Muscle of leg (tissue), 3 donors: ENCODE measurements at regions not wholly inside any gene's neighbourhood (a gene's known extent, or its start where the extent isn't known, plus 50 kb on each side); places are given as distances from the start of the nearest gene placed in this dataset.

ENCODE experiments used
- DNase-seq: peaks from one replicate; pipeline ENCODE4 v3.0.0; 2013
- H3K27ac ChIP-seq: one replicate; pipeline ENCODE4 v1.5.1; 2013; ENCODE audit warnings: mild to moderate bottlenecking, low read length, control low read depth
- H3K27me3 ChIP-seq: one replicate; pipeline ENCODE4 v1.6.1; 2013; ENCODE audit warnings: low read length; ENCODE audit not compliant: control insufficient read depth, insufficient read depth
- H3K36me3 ChIP-seq: one replicate; pipeline ENCODE4 v1.6.1; 2013; ENCODE audit warnings: low read length; ENCODE audit not compliant: control insufficient read depth, insufficient read depth
- H3K4me1 ChIP-seq: one replicate; pipeline ENCODE4 v1.6.1; 2013; ENCODE audit warnings: low read length; ENCODE audit not compliant: control insufficient read depth, insufficient read depth
- H3K4me3 ChIP-seq: one replicate; pipeline ENCODE4 v1.5.1; 2013; ENCODE audit warnings: low read length, control low read depth
- H3K9me3 ChIP-seq: replicated peaks from 2 replicates; pipeline ENCODE4 v1.6.1; 2013; ENCODE audit warnings: low read depth, low read length; ENCODE audit not compliant: control insufficient read depth
- WGBS: methylation state at CpG from one replicate; pipeline ENCODE4 v1.1.5; 2013; ENCODE audit warnings: missing lambda C conversion rate; ENCODE audit not compliant: insufficient coverage; 5-methylcytosine and 5-hydroxymethylcytosine counted together

DNA sequence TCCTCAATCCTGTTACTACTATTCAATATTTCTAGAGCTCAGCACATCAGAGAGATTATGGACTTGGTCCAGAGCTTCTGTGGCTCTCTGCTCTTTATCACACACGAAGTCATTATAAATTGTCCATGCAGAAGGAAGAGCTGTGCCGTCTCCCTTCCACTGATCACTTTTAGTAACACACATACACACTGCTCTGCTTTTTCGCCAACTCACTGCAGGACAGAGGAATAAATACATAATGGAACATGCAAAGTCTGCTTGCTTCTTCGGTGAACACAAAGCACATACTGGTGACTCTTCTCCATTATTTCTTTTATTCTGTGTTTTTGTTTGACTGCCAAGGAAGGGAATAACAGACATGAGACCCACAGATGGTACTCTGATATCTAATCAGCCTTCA lies 1000.0 kb upstream of the TENM4 start:
- Histone ChIP-seq H3K4me3 (no peak overlapping the region), H3K9me3 (no peaks in the 10 kb centered on the region), H3K36me3 (no peaks in the 10 kb centered on the region), H3K27me3 (no peaks in the 10 kb centered on the region), H3K27ac (no peak overlapping the region), H3K4me1 (no peaks in the 10 kb centered on the region)
- 100% methylated on average over 2 of the region's 4 CpGs for WGBS
- DNase-seq: no peak

DNA sequence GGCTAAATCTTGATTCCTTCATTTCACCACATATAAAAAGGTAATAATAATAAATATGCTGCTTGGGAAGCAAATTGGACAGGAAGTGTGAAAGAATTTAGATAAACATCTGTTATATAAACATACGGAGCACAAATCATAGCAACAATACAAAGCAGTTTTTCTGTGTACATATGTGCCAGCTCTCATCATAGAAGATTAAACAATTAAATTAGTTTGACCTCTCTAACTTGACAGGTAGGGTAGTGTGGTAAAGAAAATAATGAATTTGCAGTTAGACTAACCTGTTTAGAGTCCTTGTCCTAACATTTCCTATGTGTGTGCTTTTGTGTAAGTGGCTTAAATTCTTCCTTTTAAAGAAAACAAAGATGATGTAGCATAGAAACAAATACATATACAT lies 995.7 kb upstream of the TENM4 start:
- Histone ChIP-seq H3K4me1 (no peaks in the 10 kb centered on the region), H3K36me3 (no peaks in the 10 kb centered on the region), H3K4me3 (no peak overlapping the region), H3K9me3 (no peaks in the 10 kb centered on the region), H3K27ac (no peak overlapping the region), H3K27me3 (no peaks in the 10 kb centered on the region)
- WGBS: no CpG with 5 or more reads among the region's 1 CpG
- no peak for DNase-seq

DNA sequence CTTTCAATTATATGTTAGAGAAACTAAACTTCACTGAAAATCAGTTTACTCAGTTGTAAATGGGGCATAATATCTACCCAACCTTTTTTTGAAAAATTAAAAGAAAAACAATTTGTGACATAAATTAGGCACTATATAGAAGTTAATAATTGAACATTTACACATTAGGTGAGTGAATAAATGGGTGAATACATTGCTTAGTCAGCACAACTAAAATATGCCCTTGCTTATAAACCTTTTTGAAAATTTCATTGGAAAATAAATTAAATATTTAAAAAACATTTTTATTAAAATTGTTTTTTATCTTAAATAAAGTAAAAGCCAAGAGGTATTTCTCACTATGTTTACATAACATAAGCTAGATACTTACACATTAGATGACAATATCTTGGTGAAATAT lies 994.5 kb upstream of the TENM4 start:
- Histone ChIP-seq H3K36me3 (no peaks in the 10 kb centered on the region), H3K4me3 (no peak overlapping the region), H3K4me1 (no peaks in the 10 kb centered on the region), H3K9me3 (no peaks in the 10 kb centered on the region), H3K27me3 (no peaks in the 10 kb centered on the region), H3K27ac (no peak overlapping the region)
- no peak for DNase-seq

DNA sequence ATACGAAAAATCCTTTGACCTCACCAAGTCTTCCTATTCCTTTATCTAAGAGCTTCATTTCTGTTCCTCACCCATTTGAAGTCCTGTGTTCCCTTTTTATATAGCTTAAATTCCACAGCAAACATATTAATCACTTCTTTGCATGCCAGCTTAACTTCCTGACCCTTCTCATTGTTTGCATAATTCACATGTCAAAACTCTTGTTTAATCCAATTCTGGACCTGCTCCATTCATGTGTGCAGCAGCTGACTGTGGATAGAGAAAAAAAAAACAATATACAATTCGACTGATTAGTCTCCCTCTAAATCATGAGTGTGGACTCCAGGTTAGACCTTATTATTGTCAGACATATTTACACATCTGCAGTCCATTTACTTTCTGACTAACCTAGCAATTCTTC lies 991.2 kb upstream of the TENM4 start:
- Histone ChIP-seq H3K4me1 (no peaks in the 10 kb centered on the region), H3K36me3 (no peaks in the 10 kb centered on the region), H3K4me3 (no peak overlapping the region), H3K27ac (no peak overlapping the region), H3K27me3 (no peaks in the 10 kb centered on the region), H3K9me3 (no peaks in the 10 kb centered on the region)
- no peak for DNase-seq
- WGBS: 79% methylated on average over 1 of the region's 2 CpGs

DNA sequence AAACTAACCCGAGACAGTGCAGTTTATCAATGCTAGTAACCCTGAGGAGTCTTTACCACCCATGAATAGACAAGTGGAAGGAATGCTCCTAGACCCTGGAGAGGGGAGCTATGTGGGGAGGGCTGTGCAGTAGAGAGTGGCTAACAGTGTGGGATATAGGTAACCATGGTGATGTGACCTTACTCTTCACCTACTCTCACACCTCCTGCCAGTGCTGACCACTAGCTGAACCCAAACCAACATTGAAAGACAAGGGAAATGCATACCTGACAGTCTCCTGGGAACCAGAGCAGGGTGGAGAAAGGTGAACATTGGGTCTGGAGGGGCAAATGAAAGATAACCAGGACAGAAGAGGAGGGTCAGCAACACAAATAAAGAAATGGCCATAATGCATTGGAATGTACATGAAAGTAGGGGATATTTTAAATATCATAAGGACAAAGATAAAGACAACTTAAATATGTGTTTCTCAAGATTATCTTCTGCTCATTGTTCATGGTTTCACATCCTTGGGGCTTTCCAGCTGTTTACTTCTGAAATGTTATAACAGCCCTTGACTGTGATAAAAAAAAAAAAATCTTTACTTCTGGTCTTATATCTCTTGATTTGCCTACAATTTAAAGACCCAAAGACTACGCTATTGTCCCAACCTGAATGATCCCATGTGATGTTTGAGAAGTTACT lies 983.3 kb upstream of the TENM4 start:
- no peak overlapping the region for H3K4me3 ChIP-seq
- no peak overlapping the region for H3K27ac ChIP-seq
- DNase-seq: no peak
- no peaks in the 10 kb centered on the region for H3K4me1 ChIP-seq
- H3K9me3 ChIP-seq: no peaks in the 10 kb centered on the region
- H3K27me3 ChIP-seq: no peaks in the 10 kb centered on the region
- no peaks in the 10 kb centered on the region for H3K36me3 ChIP-seq
- no CpG with 5 or more reads among the region's 2 CpGs for WGBS

DNA sequence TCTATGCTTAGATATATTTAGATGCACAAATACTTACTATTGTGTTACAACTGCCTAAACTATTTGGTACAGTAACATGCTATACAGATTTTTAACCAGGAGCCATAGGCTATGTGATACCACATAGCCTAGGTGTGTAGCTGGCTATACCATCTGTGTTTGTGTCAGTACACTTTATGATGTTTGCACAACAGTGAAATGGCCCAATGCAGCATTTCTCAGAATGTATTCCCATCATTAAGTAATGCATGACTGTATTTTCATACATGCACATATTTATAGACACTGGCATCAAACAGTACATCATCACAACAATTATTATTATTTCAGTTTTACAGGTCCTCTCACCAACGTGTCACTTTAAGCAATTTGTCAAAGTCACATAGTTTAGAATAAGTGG lies 979.5 kb upstream of the TENM4 start:
- no peaks in the 10 kb centered on the region for H3K9me3 ChIP-seq
- no peak overlapping the region for H3K4me3 ChIP-seq
- no CpG with 5 or more reads among the region's 1 CpG for WGBS
- H3K4me1 ChIP-seq: no peaks in the 10 kb centered on the region
- DNase-seq: no peak
- H3K27ac ChIP-seq: no peak overlapping the region
- no peaks in the 10 kb centered on the region for H3K36me3 ChIP-seq
- no peaks in the 10 kb centered on the region for H3K27me3 ChIP-seq

DNA sequence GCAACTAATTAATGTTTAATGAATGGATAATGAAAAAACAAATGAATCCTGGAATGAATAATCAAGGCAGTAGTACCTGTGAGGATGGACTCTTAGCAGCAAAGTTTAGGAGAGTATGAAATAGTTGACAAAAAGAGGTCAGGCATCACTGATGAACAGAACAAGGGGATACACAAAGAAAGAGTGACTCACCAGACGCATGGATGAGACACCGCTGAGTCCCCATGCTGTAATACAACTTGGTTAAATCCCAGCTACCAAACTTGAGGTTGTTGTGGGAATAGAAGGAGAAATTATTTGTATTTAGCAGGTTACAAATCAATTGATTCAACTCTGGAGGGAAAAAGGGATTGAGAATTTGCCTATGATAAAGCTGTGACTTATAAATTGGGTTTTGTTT lies 976.9 kb upstream of the TENM4 start:
- no peak for DNase-seq
- Histone ChIP-seq H3K4me1 (no peaks in the 10 kb centered on the region), H3K9me3 (no peaks in the 10 kb centered on the region), H3K4me3 (no peak overlapping the region), H3K36me3 (no peaks in the 10 kb centered on the region), H3K27me3 (no peaks in the 10 kb centered on the region), H3K27ac (no peak overlapping the region)
- WGBS: 60% methylated on average over 1 of the region's 2 CpGs

DNA sequence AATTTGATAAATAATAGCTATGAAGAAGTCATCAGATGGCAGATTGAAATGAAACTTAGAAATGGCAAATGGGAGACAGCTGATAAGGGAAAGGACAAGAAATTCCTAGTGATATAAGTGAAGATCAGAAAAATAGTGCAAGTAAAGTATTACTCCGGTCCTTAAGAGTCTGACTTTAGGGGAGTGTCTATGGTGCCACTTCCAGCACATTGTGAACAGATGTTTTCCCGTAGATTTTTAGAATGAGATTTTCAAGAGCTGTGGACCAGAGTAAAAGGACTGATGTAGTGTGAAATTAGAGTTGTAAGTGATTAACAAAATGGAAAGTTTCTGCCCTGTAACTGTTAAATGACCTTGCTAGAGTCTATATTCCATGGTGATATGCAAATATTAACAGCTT lies 974.8 kb upstream of the TENM4 start:
- H3K27me3 ChIP-seq: no peaks in the 10 kb centered on the region
- DNase-seq: no peak
- H3K36me3 ChIP-seq: no peaks in the 10 kb centered on the region
- no peak overlapping the region for H3K4me3 ChIP-seq
- H3K27ac ChIP-seq: no peak overlapping the region
- no peaks in the 10 kb centered on the region for H3K4me1 ChIP-seq
- H3K9me3 ChIP-seq: no peaks in the 10 kb centered on the region
- WGBS: 58% methylated on average over 2 of the region's 2 CpGs

DNA sequence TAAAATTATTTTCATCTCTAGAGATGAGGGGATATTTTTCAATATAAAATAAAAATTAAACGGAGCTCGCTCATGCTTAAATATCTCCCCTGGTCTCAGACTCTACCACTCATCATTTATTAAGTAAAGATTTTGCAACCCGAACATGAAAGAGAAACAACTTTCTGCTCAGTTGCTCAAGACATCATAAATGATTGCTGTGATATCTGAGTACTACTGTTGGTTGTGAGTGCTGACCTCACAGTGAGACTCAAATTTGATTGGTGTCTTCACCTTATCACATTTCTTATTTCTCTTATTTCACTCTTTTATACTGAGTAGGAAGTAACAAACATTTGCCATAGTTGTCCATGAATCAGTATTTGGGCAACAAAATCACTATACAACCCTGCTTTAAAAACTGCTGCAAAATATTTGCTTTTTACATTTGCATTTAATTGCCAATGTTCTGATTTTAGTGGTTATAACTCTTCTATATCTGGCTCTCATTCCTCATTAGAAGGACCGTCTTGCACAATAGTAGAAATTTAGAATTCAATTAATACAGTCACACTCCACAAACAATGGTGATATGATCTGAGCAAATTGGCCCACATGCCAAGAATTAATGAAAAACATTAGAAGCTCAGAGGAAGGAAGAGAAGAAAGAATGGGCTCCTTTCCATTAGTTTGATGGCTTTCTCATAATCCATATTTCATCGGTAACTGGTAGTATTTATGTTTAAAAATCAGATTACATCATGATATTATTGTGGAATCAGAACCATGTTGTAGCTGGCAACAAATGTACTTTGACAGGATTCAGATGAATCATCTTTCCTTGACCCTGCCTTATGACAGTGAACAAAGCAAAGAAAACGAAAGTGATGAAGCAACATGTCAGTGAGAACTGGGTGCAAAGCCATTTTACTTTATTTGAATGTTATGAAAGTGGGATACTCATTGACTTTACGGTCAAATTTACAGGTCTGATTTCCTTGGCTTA lies 973.6 kb upstream of the TENM4 start:
- no peak for DNase-seq
- Histone ChIP-seq H3K27me3 (no peaks in the 10 kb centered on the region), H3K4me1 (no peaks in the 10 kb centered on the region), H3K27ac (no peak overlapping the region), H3K4me3 (no peak overlapping the region), H3K9me3 (no peaks in the 10 kb centered on the region), H3K36me3 (no peaks in the 10 kb centered on the region)
- WGBS: 60% methylated on average over 1 of the region's 7 CpGs

DNA sequence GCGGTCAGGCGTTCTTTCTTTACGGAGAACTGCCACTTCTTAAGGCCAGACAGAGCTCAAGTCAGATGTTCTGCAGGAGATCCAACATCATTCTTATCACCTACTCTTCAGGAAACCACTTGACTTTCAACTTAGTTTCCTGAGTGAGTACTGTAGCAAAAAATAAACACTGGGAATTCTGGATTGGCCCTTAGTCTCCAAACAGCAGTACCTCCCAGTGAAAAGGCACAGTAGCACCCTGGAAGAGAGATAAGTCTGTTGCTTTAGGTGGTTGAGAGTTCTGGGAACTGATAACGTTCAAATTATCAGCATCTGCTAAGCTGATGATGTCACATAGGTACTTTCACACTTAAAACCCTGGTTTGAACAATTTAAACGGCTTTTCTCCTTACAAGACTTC lies 971.8 kb upstream of the TENM4 start:
- 80% methylated on average over 2 of the region's 5 CpGs for WGBS
- Histone ChIP-seq H3K9me3 (no peaks in the 10 kb centered on the region), H3K27ac (no peak overlapping the region), H3K4me3 (no peak overlapping the region), H3K36me3 (no peaks in the 10 kb centered on the region), H3K27me3 (no peaks in the 10 kb centered on the region), H3K4me1 (no peaks in the 10 kb centered on the region)
- no peak for DNase-seq
